ENCODE measurements at regions not wholly inside any gene's neighbourhood (a gene's known extent, or its start where the extent isn't known, plus 50 kb on each side); places are given as distances from the start of the nearest gene placed in this dataset.

DNA sequence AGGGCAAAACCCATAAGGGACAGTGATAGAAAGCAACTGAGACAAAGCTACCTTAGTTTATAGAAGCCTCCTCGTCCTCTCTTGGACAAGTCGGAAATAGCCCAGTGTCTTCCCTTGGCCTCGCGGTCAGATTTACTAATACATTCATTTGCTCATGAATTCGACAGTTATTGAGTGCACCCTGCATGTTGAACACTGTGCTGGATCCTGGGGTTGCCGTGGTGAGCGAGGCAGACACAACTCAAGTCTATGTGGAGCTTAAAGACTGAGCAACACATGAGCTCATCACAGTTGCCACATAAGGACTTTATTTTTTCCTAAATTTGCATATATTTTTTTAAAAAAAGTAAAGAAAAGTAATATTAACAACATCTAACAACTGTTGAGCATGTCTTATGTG lies 411.1 kb upstream of the ITGA1 start:
- TF ChIP-seq, protein P1, sequence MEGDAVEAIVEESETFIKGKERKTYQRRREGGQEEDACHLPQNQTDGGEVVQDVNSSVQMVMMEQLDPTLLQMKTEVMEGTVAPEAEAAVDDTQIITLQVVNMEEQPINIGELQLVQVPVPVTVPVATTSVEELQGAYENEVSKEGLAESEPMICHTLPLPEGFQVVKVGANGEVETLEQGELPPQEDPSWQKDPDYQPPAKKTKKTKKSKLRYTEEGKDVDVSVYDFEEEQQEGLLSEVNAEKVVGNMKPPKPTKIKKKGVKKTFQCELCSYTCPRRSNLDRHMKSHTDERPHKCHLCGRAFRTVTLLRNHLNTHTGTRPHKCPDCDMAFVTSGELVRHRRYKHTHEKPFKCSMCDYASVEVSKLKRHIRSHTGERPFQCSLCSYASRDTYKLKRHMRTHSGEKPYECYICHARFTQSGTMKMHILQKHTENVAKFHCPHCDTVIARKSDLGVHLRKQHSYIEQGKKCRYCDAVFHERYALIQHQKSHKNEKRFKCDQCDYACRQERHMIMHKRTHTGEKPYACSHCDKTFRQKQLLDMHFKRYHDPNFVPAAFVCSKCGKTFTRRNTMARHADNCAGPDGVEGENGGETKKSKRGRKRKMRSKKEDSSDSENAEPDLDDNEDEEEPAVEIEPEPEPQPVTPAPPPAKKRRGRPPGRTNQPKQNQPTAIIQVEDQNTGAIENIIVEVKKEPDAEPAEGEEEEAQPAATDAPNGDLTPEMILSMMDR (IDR thresholded peaks at IDR 0.05), result no peak
- intact Hi-C loops (cut with DNase I), result no loop called here

DNA sequence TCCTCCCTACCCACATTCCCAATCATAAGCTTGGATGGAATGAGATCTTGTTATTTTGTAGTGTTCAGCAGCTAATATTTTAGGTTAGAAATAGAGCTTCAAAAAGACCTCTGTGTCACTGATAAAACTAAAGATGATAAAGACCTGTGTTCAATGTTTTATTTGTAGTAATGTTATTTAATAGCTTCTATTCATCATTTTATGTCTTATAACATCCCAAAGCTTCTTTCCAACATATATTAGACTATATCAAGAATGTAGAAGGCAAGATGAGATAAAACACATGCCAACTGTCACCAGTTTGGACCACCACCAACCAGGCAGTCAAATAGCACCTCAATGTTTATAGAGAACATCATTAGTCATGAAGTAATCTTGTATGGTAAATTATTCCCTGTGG lies 409.5 kb upstream of the ITGA1 start:
- Histone ChIP-seq H3K4me3 (no peak overlapping the region), H3K4me1 (no peaks in the 10 kb centered on the region), H3K9me3 (no peaks in the 10 kb centered on the region), H3K27ac (no peak overlapping the region), H3K27me3 (ENCODE audit: insufficient read depth in 3 of 3, low read length in 2 of 3) (no peaks in the 10 kb centered on the region), H3K36me3 (ENCODE audit: insufficient read depth in 1 of 2, low read depth in 1 of 2) (no peaks in the 10 kb centered on the region)
- intact Hi-C loops (cut with DNase I), result no loop called here
- TF ChIP-seq, protein P1 (IDR thresholded peaks at IDR 0.05), result no peak
- ATAC-seq, result no peak
- no peak for DNase-seq

More for the DNA sequence above, 411.1 kb upstream of the ITGA1 start:
- 86 to 89% (median 88%) methylated on average over 7 of the region's 7 CpGs for WGBS, 3 donors
- Histone ChIP-seq H3K4me1 (no peaks in the 10 kb centered on the region), H3K36me3 (ENCODE audit: insufficient read depth in 1 of 2, low read depth in 1 of 2) (no peaks in the 10 kb centered on the region), H3K27ac (no peak overlapping the region), H3K4me3 (no peak overlapping the region), H3K27me3 (ENCODE audit: insufficient read depth in 3 of 3, low read length in 2 of 3) (no peaks in the 10 kb centered on the region), H3K9me3 (no peaks in the 10 kb centered on the region)
- DNase-seq (no peak), ATAC-seq (no peak)

DNA sequence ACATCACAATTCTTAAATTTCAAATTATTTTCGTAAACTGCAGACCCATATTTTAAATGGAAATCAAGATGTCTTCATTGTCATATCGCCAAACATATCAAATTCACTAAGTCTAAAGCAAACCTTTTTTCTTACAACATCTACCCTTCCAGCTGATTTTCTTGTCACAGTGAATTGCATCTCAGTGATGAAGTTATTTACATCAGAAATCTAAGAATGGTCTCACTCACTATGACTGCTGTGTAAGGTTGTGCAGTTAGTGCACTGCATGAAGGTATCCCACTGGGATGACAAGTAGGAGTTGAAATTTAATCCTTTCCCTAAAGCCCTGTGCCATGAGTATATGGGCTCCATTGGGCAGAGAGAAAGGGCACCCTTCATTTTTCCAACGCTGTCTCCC lies 399.4 kb upstream of the ITGA1 start:
- ATAC-seq, result no peak
- Histone ChIP-seq H3K27me3 (ENCODE audit: insufficient read depth in 3 of 3, low read length in 2 of 3) (no peaks in the 10 kb centered on the region), H3K4me3 (no peak overlapping the region), H3K4me1 (no peaks in the 10 kb centered on the region), H3K27ac (no peak overlapping the region), H3K9me3 (no peaks in the 10 kb centered on the region), H3K36me3 (ENCODE audit: insufficient read depth in 1 of 2, low read depth in 1 of 2) (no peaks in the 10 kb centered on the region)
- TF ChIP-seq, protein P1 (IDR thresholded peaks at IDR 0.05), result no peak
- DNase-seq, result no peak
- intact Hi-C loops (cut with DNase I), result no loop called here
- WGBS, 3 donors, result 87 to 97% (median 91%) methylated on average over 3 of the region's 3 CpGs

DNA sequence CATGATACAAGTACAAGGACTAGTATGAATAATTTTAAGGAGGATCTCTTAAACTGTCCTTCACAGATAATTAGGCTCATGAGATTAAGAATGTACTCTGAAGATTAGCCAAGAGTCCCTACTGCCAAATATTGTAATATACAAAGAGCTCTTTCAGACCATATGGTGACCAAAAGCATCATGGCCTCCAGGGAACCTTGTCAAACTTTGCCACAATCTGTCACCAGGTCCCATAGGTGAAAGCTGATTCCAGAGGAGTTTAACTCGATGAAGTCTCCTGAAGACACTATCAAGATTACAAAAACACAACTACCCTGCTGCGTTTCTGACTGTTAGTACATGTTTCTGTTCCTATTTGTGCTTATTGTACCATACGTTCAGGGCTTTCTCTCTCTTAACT lies 395.4 kb upstream of the ITGA1 start:
- TF ChIP-seq, protein P1 (IDR thresholded peaks at IDR 0.05), result no peak
- WGBS, 3 donors, result 55 to 66% (median 62%) methylated on average over 3 of the region's 3 CpGs
- no peak overlapping the region for H3K4me3 ChIP-seq
- intact Hi-C loops (cut with DNase I), result no loop called here
- no peaks in the 10 kb centered on the region for H3K9me3 ChIP-seq
- no peaks in the 10 kb centered on the region for H3K27me3 ChIP-seq (ENCODE audit: insufficient read depth in 3 of 3, low read length in 2 of 3)
- no peaks in the 10 kb centered on the region for H3K4me1 ChIP-seq
- DNase-seq, result no peak
- H3K36me3 ChIP-seq (ENCODE audit: insufficient read depth in 1 of 2, low read depth in 1 of 2), result no peaks in the 10 kb centered on the region
- ATAC-seq, result no peak
- H3K27ac ChIP-seq, result no peak overlapping the region

DNA sequence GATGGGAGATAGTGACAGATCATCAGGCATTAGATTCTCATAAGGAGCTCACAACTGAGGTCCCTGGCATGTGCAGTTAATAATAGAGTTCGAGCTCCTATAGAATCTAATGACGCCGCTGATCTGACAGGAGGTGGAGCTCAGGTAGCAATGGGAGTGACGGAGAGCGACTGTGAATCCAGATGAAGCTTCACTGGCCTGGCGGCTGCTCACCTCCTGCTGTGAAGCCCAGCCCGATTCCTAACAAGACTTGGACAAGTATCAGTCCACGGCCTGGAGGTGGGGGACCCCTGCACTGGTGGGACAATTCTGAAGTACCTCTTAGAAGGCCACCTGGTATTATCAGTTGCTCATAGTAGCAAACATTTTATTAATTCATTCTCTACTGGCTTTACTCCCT lies 377.9 kb upstream of the ITGA1 start:
- no peak for DNase-seq
- 91 to 94% (median 92%) methylated on average over 8 of the region's 8 CpGs for WGBS, 3 donors
- no peak for ATAC-seq

More for the DNA sequence above, 377.9 kb upstream of the ITGA1 start:
- H3K9me3 ChIP-seq, result no peaks in the 10 kb centered on the region
- H3K4me3 ChIP-seq, result no peak overlapping the region
- H3K4me1 ChIP-seq, result no peaks in the 10 kb centered on the region
- H3K36me3 ChIP-seq (ENCODE audit: insufficient read depth in 1 of 2, low read depth in 1 of 2), result no peaks in the 10 kb centered on the region
- TF ChIP-seq, protein P1 (IDR thresholded peaks at IDR 0.05), result no peak
- intact Hi-C loops (cut with DNase I), result no loop called here
- H3K27me3 ChIP-seq (ENCODE audit: insufficient read depth in 3 of 3, low read length in 2 of 3), result no peaks in the 10 kb centered on the region
- no peak overlapping the region for H3K27ac ChIP-seq

Data from psoas muscle (tissue), 7 donors.